HepG2 (cell line): ENCODE measurements at regions not wholly inside any gene's neighbourhood (a gene's known extent, or its start where the extent isn't known, plus 50 kb on each side); places are given as distances from the start of the nearest gene placed in this dataset.

ENCODE experiments used
- ATAC-seq: fragments of 200-7000 bp; cut with Tn5 transposase; 3 replicates; pipeline ENCODE4 v1.9.1; 2020; ENCODE audit warnings: mild to moderate bottlenecking, moderate library complexity
- BruUV-seq: library from RNA; stranded (reverse); fragments of 400-500 nt; replicated peaks from 2 replicates; lab custom pipeline; 2021; lab: Mats Ljungman, UMichigan
- CTCF ChIA-PET: fragments of 300-600 bp; formaldehyde crosslinking; extraction: SDS; loops from one replicate; lab custom pipeline; 2021; ENCODE audit warnings: low total read pairs, inconsistent platforms, low intra/inter-chr PET ratio; lab: Yijun Ruan, JAX
- POLR2A ChIA-PET: fragments of 350-600 bp; sonication (Branson Sonifier 250); formaldehyde crosslinking; loops from one replicate; lab custom pipeline; 2020; ENCODE audit warnings: antibody characterized with exemption, inconsistent platforms; lab: Yijun Ruan, JAX
- DNase-seq: peaks from one replicate; pipeline ENCODE4 v3.0.0-alpha.2; 2015; ENCODE audit warnings: low spot score
- FAIRE-seq: peaks from 3 replicates; lab custom pipeline; 2011; peaks lifted over from hg19 to GRCh38; lab: Jason Lieb, UNC
- H2AFZ ChIP-seq: one replicate; pipeline ENCODE4 v1.6.1; 2011; ENCODE audit warnings: low read length, inconsistent platforms
- H3K27ac ChIP-seq: fragments of 300-600 bp; 3 replicates; pipeline ENCODE4 v1.8.0; 2011; ENCODE audit warnings: mixed run types, mild to moderate bottlenecking, mixed read lengths, low read length, inconsistent platforms; ENCODE audit not compliant: insufficient read depth; ENCODE audit errors: extremely low read length
- H3K27me3 ChIP-seq, 2 experiments: fragments of 200-600 bp in 1 of 2; 2 replicates in 1 of 2; 3 replicates in 1 of 2; pipeline versions ENCODE4 v1.6.0 to v1.8.0; 2011; ENCODE audit warnings: low read length in 2 of 2, mild to moderate bottlenecking in 2 of 2, moderate library complexity in 2 of 2, inconsistent platforms in 1 of 2; ENCODE audit not compliant: insufficient read depth in 2 of 2, control insufficient read depth in 1 of 2
- H3K36me3 ChIP-seq, 2 experiments: fragments of 200-600 bp in 1 of 2; replicated peaks in 1 of 2; 2 replicates in 1 of 2; 3 replicates in 1 of 2; pipeline versions ENCODE4 v1.5.1 to v1.8.0; 2011; ENCODE audit warnings: low read length in 2 of 2, inconsistent platforms in 1 of 2; ENCODE audit not compliant: insufficient read depth in 2 of 2, control insufficient read depth in 1 of 2
- H3K4me1 ChIP-seq: 2 replicates; pipeline ENCODE4 v1.5.1; 2012; ENCODE audit warnings: low read length, inconsistent platforms; ENCODE audit not compliant: insufficient read depth
- H3K4me2 ChIP-seq: 2 replicates; pipeline ENCODE4 v1.6.0; 2011; ENCODE audit warnings: low read depth, low read length, inconsistent platforms
- H3K4me3 ChIP-seq, 3 experiments: fragments of 200-600 bp in 1 of 3; sonication (generic), shearing (Covaris generic) in 1 of 3; replicated peaks in 1 of 3; 2 replicates each; pipeline ENCODE4 v1.5.1; 2011 to 2016; ENCODE audit warnings: low read length in 3 of 3, inconsistent platforms in 2 of 3, low read depth in 2 of 3, mild to moderate bottlenecking in 2 of 3, control low read depth in 1 of 3, mixed read lengths in 1 of 3; ENCODE audit not compliant: insufficient read depth in 1 of 3
- H3K79me2 ChIP-seq: one replicate; pipeline ENCODE4 v1.6.1; 2011; ENCODE audit warnings: low read length, inconsistent platforms; ENCODE audit not compliant: insufficient read depth
- H3K9ac ChIP-seq: 2 replicates; pipeline ENCODE4 v1.6.0; 2011; ENCODE audit warnings: mild to moderate bottlenecking, low read depth, low read length, inconsistent platforms; ENCODE audit not compliant: insufficient read depth
- H3K9me3 ChIP-seq: 2 replicates; pipeline ENCODE4 v1.5.1; 2012; ENCODE audit warnings: mild to moderate bottlenecking, low read length
- H4K20me1 ChIP-seq: 2 replicates; pipeline ENCODE4 v1.6.0; 2011; ENCODE audit warnings: inconsistent platforms, mild to moderate bottlenecking, low read length, moderate library complexity; ENCODE audit not compliant: insufficient read depth
- MIXL1 ChIP-seq: IDR thresholded peaks from 2 replicates; pipeline ENCODE4 v1.6.1; 2016
- REPIN1 ChIP-seq: sonication (generic); formaldehyde crosslinking; IDR thresholded peaks from 2 replicates; pipeline ENCODE4 v1.8.0; 2022; ENCODE audit warnings: missing genetic modification reagents, low read depth, mild to moderate bottlenecking, borderline replicate concordance
- ZBTB39 ChIP-seq: sonication (generic); formaldehyde crosslinking; IDR thresholded peaks from 2 replicates; pipeline ENCODE4 v1.5.0; 2020; ENCODE audit warnings: missing genetic modification reagents
- ZNF678 ChIP-seq: sonication (generic); formaldehyde crosslinking; IDR thresholded peaks from 2 replicates; pipeline ENCODE4 v1.4.0; 2020; ENCODE audit warnings: mild to moderate bottlenecking, missing genetic modification reagents
- ZNF687 ChIP-seq: sonication (generic); formaldehyde crosslinking; IDR thresholded peaks from 2 replicates; pipeline ENCODE4 v1.5.1; 2020; ENCODE audit warnings: mild to moderate bottlenecking, missing genetic modification reagents, moderate library complexity
- ZNF775 ChIP-seq: sonication (generic); formaldehyde crosslinking; IDR thresholded peaks from 2 replicates; pipeline ENCODE4 v1.4.0; 2020; ENCODE audit warnings: missing genetic modification reagents, mild to moderate bottlenecking, moderate library complexity, borderline replicate concordance
- ZSCAN12 ChIP-seq: sonication (generic); formaldehyde crosslinking; IDR thresholded peaks from 2 replicates; pipeline ENCODE4 v1.9.0; 2021; ENCODE audit warnings: mild to moderate bottlenecking, missing genetic modification reagents
- in situ Hi-C: cut with HindIII; loops from 2 replicates; pipeline ENCODE4 v1.10.0; 2017; ENCODE audit warnings: low pct_unique_long_range_greater_than_20kb; ENCODE audit not compliant: extremely low pct_ligation_motif_present
- intact Hi-C: fragments of 100-400 bp; cut with micrococcal nuclease; formaldehyde crosslinking; loops from one replicate; pipeline ENCODE4 v1.10.0; 2022; ENCODE audit not compliant: unreplicated experiment

GRCh38 chr4:135900956-135901355 lies 1631.3 kb downstream of the PCDH18 start:
- CTCF ChIA-PET, result no interaction called here
- in situ Hi-C loops, result no loop called here
- no TSS peak for BruUV-seq

More at GRCh38 chr4:135900956-135901355, 1631.3 kb downstream of the PCDH18 start:
- ATAC-seq (no peak), FAIRE-seq (no peak), DNase-seq (no peak)
- no peak for TF ChIP-seq ZNF687
- TF ChIP-seq MIXL1 (CRISPR knock-in tag), result no peak
- no peak for TF ChIP-seq ZSCAN12
- TF ChIP-seq ZNF775 (CRISPR knock-in tag), result no peak
- TF ChIP-seq ZBTB39 (CRISPR knock-in tag), result no peak
- TF ChIP-seq REPIN1 (CRISPR knock-in tag), result no peak
- no peak for TF ChIP-seq ZNF678
- H3K9ac ChIP-seq, result no peak overlapping the region
- H3K27ac ChIP-seq, result no peak overlapping the region
- H3K9me3 ChIP-seq, result no peaks in the 10 kb centered on the region
- POLR2A ChIA-PET, result no interaction called here
- no peak overlapping the region for H3K4me2 ChIP-seq
- no peaks in the 10 kb centered on the region; a peak in 1 of 5 replicates for H3K27me3 ChIP-seq
- H2AFZ ChIP-seq, result no peak overlapping the region
- H3K36me3 ChIP-seq, result no peaks in the 10 kb centered on the region
- H3K79me2 ChIP-seq, result no peaks in the 10 kb centered on the region
- H3K4me1 ChIP-seq, result no peaks in the 10 kb centered on the region
- no peak overlapping the region for H3K4me3 ChIP-seq
- no peaks in the 10 kb centered on the region for H4K20me1 ChIP-seq
- intact Hi-C loops, result no loop called here
